ENCODE measurements at regions not wholly inside any gene's neighbourhood (a gene's known extent, or its start where the extent isn't known, plus 50 kb on each side); places are given as distances from the start of the nearest gene placed in this dataset.

DNA sequence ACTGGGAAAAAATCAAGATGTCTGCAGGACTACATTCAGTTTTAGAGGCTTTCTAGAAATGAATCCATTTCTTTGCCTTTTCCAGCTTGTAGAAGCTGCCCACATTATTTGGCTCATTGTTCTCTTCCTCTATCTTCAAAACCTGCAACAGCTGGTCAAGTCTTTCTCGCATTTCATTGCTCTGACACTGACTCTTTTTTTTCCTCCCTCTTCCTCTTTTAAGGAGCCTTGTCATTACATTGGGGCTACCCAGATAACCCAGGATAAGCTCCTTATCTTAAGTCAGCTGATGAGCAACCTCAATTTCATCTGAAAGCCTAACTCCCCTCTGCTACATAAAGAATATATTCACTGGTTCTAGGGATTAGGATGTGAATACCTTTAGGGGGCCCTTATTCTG, 53.2 kb upstream of the CEP162 start:
- TF ChIP-seq POLR2AphosphoS5 (IDR thresholded peaks at IDR 0.05; ENCODE audit: borderline replicate concordance, low read depth, low read length) = no peak
- TF ChIP-seq EZH2 (IDR thresholded peaks at IDR 0.05) = no peak

Data from SK-N-MC (cell line).